Mesodermal cell (in vitro differentiated cells): ENCODE measurements at regions not wholly inside any gene's neighbourhood (a gene's known extent, or its start where the extent isn't known, plus 50 kb on each side); places are given as distances from the start of the nearest gene placed in this dataset.
A peak's percentile ranks its signal among the peaks of the same experiment; 100 is the strongest.

Experiments used
- H3K27ac ChIP-seq: 2 replicates; pipeline ENCODE4 v1.7.0; 2013; ENCODE audit warnings: mild to moderate bottlenecking, low read depth, low read length, moderate library complexity; ENCODE audit not compliant: severe bottlenecking
- H3K36me3 ChIP-seq: 2 replicates; pipeline ENCODE4 v1.7.1; 2013; ENCODE audit warnings: mild to moderate bottlenecking, low read length, moderate library complexity; ENCODE audit not compliant: control insufficient read depth, insufficient read depth
- H3K4me1 ChIP-seq: one replicate; pipeline ENCODE4 v1.7.1; 2013; ENCODE audit warnings: mild to moderate bottlenecking, low read length; ENCODE audit not compliant: insufficient read depth, control insufficient read depth, poor library complexity, severe bottlenecking
- H3K4me3 ChIP-seq: 2 replicates; pipeline ENCODE4 v1.7.0; 2013; ENCODE audit warnings: low read length, control low read depth, mild to moderate bottlenecking; ENCODE audit not compliant: insufficient read depth, poor library complexity, severe bottlenecking; ENCODE audit errors: extremely low read depth
- H3K9me3 ChIP-seq: 2 replicates; pipeline ENCODE4 v1.7.1; 2013; ENCODE audit warnings: mild to moderate bottlenecking, low read length, moderate library complexity; ENCODE audit not compliant: control insufficient read depth
- WGBS, 2 experiments: methylation state at CpG; one replicate each; pipeline ENCODE4 v1.1.5; 2013; ENCODE audit warnings: missing lambda C conversion rate in 2 of 2; ENCODE audit not compliant: insufficient coverage in 2 of 2; 5-methylcytosine and 5-hydroxymethylcytosine counted together

DNA sequence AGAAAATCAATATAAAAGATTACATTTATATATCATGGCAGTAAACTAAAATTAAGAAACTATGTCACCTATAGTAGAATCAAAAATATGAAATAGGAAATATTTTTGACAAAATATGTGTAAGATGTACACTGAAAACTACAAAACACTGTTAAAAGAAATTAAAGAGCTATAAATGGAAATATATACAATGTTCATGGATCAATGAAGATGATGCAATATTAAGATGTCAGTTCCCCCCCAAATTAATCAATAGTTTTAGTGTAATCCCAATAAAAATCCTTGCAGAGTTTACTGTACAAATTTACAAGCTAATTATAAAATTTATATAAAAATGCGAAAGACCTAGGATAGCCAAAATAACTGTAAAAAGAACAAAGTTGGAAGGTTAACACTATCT, 173.0 kb upstream of the ADRA1B start:
- H3K27ac ChIP-seq: no peak overlapping the region
- no peaks in the 10 kb centered on the region for H3K36me3 ChIP-seq
- no peaks in the 10 kb centered on the region for H3K4me1 ChIP-seq
- H3K9me3 ChIP-seq: no peaks in the 10 kb centered on the region
- no CpG with 5 or more reads among the region's 1 CpG for WGBS, 2 experiments
- H3K4me3 ChIP-seq: no peak overlapping the region

DNA sequence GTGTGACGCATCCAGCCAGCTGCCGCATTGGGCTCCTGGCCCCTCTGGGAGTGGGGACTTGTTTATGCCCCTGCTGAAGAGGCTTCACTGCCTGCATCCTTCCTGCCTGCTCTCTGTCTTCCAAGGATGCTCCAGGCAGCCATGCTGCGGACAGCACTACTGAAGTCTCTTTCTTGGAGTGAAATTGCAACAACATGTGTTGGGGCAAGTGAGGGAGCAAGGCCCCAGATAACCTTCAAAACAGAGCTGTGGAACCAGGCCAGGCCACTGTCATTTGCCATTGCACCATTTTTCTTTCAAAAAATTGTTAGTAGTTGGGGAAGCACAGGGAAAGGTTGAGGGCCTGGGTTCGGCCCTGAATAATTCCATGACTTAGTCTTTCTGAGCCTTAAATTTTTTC, 169.6 kb upstream of the ADRA1B start:
- no peaks in the 10 kb centered on the region for H3K36me3 ChIP-seq
- no peak overlapping the region for H3K4me3 ChIP-seq
- H3K4me1 ChIP-seq: no peaks in the 10 kb centered on the region
- no peak overlapping the region for H3K27ac ChIP-seq
- WGBS, 2 experiments: 92 to 97% methylated on average over 2 to 4 of the region's 4 CpGs
- no peaks in the 10 kb centered on the region for H3K9me3 ChIP-seq

DNA sequence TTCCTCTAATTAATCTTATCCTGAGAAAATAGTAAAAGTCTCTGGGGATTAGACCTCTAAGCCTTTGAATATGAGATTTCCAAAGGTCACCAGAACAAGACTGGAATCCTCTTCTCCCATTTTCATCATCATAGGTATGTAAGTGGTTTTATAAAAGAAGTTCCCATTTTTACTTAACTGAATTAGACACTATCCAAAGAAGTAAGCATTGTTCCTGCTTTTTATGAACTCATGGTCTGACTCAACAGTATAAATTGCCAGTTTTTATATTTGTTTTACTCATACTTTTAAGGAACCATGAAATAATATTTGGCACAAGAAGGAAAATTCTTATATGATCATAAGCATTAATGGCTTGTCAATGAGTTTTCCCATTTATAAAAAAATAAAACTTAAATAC, 167.1 kb upstream of the ADRA1B start:
- H3K27ac ChIP-seq: no peak overlapping the region
- H3K4me3 ChIP-seq: no peak overlapping the region
- H3K4me1 ChIP-seq: no peaks in the 10 kb centered on the region
- no peaks in the 10 kb centered on the region for H3K9me3 ChIP-seq
- no peaks in the 10 kb centered on the region for H3K36me3 ChIP-seq

DNA sequence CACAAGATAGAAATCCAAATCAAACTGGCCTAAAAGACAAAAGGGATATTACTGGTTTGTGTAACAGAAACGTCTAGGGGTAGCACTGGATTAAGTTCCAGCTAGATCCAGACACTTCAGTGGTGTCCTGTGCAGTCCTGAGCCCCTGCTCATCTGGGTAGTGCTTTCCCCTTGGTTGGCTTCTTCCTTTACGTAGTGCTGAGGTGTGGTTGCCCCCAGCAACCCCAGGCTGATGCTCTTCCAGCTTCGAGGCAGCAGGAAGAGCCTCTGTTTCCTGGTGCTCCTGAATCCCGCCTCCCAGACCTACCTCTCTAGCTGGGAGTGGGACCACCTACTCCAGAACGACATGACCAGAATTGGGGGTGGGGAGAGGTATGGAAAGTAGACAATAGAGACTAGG, 166.1 kb upstream of the ADRA1B start:
- Histone ChIP-seq H3K9me3 (no peaks in the 10 kb centered on the region), H3K27ac (no peak overlapping the region), H3K4me3 (no peak overlapping the region), H3K36me3 (no peaks in the 10 kb centered on the region), H3K4me1 (no peaks in the 10 kb centered on the region)
- WGBS, 2 experiments: 60 to 77% methylated on average over 1 to 2 of the region's 5 CpGs

DNA sequence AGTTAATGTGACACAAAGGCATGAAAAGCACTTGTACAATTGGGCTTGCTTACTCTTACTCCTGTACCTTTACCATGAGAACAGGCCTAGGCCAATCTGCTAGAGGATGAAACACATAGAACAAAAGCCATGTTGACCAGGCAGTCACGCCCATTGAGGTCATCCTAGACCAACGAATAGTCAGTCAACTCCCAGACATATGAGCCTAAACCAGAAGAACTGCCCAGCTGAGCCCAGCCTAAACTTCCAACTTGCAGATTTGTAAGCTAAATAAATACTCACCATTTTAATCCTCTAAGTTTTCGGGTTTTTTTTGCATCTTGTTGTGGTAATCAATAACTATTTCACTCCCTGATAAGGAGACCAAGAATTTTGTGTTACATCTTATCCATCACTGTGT, 164.8 kb upstream of the ADRA1B start:
- Histone ChIP-seq H3K9me3 (no peaks in the 10 kb centered on the region), H3K27ac (no peak overlapping the region), H3K4me1 (no peaks in the 10 kb centered on the region), H3K4me3 (no peak overlapping the region), H3K36me3 (no peaks in the 10 kb centered on the region)
- WGBS, 2 experiments: 73 to 78% methylated on average over 2 of the region's 3 CpGs

DNA sequence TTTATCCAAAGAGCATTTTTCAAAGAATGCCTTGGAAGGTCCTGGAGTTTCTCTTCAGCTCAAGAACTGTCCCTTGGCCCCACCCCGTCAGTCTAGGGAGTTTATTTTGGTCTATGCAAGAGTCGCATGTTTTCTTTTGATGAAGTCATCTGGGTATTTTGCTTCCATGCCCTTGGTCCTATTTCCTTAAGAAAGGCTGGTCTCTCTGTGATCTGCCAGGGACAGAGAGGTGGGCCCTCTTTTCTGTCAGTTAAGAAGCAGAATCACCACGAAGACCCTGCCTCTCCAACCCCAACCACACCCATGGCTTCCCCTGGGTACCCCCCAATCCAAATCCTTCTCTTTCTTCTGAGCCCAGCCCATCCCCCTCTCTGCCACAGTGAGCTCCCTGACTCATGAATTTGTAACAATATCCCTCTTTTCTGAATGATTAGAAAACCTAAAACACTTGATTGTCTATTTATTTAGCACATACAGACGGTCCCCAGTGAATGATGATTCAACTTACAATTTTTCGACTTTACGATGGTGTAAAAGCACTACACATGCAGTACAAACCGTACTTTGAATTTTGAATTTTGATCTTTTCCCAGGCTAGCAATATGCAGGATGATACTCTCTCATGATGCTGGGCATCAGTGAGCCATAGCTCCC, 163.5 kb upstream of the ADRA1B start:
- Histone ChIP-seq H3K9me3 (no peaks in the 10 kb centered on the region), H3K4me3 (no peak overlapping the region), H3K36me3 (no peaks in the 10 kb centered on the region), H3K4me1 (no peaks in the 10 kb centered on the region), H3K27ac (no peak overlapping the region)
- WGBS, 2 experiments: 81 to 90% methylated on average over 6 of the region's 7 CpGs

DNA sequence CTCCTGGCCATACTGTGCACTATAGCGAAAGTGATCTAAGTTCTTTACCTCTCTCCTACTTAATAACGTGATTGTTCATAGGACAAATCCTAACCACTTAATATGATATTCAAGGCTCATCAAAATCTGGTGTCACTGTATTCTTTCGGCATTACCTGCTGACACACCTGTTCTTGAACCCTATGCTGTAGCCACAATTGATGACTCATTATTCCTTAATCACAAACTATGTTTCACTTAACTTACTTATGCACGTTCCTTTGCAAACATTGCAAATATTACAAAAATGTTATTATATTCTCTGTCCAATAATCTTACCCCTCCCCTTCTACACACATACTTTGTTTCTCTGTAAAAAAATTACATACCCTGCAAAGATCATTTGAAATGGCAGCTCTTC, 158.1 kb upstream of the ADRA1B start:
- 82 to 92% methylated on average over 3 to 4 of the region's 4 CpGs for WGBS, 2 experiments

DNA sequence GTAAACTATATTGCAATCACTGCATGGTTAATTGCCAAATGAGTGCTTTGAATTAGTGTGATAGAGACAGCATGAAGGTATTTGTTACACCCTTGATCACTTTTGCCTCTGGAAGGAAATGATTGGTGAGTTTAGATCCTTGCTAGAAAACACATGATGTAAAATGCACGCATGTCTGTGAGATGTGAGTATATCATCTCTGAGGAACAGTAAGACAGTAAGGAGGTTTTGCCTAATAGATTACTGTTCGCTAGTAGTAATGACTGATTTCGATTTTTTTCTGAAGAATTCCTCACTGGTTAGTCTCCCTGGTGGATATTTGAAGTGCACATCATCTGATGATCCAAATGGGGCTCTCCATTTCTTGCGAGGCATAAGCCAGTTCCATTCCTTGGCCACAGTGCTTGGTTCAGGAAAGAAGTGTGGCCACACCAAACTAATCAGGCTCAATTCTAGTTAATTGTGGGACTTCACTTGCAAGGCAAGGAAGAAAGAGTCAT, 156.4 kb upstream of the ADRA1B start:
- 81 to 84% methylated on average over 3 of the region's 4 CpGs for WGBS, 2 experiments
- Histone ChIP-seq H3K9me3 (no peaks in the 10 kb centered on the region), H3K27ac (no peak overlapping the region), H3K4me3 (no peak overlapping the region), H3K4me1 (peaks cover 11% of the 10 kb centered on the region), H3K36me3 (no peaks in the 10 kb centered on the region)

More for the DNA sequence above, 158.1 kb upstream of the ADRA1B start:
- Histone ChIP-seq H3K4me3 (no peak overlapping the region), H3K36me3 (no peaks in the 10 kb centered on the region), H3K9me3 (no peaks in the 10 kb centered on the region), H3K4me1 (no peaks in the 10 kb centered on the region), H3K27ac (no peak overlapping the region)

DNA sequence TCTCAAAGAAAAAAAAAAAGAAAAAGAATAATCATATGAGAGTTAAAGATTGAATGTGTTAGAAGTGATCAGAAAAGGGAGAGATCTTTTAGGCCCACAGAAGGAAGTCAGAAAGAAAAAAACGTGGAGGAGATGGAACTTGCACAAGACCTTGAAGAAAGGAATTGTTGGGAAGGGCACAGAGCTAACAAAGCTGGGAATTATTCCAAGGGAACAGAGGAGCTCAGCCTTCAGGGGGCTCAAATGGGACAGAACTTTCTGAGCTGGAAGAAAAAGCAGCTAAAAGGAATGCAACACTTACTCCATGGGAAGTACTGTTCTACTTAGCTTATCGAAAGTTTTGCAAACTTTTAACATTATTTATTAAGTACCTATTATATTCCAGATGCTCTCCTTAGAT, 153.4 kb upstream of the ADRA1B start:
- H3K4me3 ChIP-seq: no peak overlapping the region
- H3K36me3 ChIP-seq: no peaks in the 10 kb centered on the region
- H3K27ac ChIP-seq: no peak overlapping the region
- H3K4me1 ChIP-seq: peaks cover 18% of the 10 kb centered on the region
- H3K9me3 ChIP-seq: no peaks in the 10 kb centered on the region
- WGBS, 2 experiments: 88 to 92% methylated on average over 1 to 2 of the region's 2 CpGs

DNA sequence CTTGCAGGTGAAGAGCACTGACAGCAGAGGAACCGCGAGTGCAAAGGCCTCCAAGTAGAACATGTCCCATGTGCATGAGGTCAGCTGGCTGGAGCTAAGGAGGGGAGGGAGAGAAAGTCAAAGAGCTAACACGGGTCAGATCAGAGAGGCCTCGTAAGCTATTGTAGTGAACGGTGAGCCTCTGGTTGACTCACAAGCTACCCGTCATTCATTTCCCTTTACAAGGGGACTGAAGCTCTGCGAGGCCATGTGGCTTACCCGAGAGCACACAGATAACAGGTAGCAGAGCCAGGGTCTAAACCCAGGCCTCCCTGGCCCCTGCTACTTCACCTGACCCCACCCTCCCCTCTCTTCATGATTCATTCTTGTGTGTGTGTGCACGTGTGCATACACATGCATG, 152.7 kb upstream of the ADRA1B start:
- Histone ChIP-seq H3K36me3 (no peaks in the 10 kb centered on the region), H3K4me1 (peaks cover 21% of the 10 kb centered on the region), H3K27ac (peak overlapping the region; percentile 77), H3K9me3 (no peaks in the 10 kb centered on the region), H3K4me3 (no peak overlapping the region)
- 79 to 83% methylated on average over 8 of the region's 9 CpGs for WGBS, 2 experiments

DNA sequence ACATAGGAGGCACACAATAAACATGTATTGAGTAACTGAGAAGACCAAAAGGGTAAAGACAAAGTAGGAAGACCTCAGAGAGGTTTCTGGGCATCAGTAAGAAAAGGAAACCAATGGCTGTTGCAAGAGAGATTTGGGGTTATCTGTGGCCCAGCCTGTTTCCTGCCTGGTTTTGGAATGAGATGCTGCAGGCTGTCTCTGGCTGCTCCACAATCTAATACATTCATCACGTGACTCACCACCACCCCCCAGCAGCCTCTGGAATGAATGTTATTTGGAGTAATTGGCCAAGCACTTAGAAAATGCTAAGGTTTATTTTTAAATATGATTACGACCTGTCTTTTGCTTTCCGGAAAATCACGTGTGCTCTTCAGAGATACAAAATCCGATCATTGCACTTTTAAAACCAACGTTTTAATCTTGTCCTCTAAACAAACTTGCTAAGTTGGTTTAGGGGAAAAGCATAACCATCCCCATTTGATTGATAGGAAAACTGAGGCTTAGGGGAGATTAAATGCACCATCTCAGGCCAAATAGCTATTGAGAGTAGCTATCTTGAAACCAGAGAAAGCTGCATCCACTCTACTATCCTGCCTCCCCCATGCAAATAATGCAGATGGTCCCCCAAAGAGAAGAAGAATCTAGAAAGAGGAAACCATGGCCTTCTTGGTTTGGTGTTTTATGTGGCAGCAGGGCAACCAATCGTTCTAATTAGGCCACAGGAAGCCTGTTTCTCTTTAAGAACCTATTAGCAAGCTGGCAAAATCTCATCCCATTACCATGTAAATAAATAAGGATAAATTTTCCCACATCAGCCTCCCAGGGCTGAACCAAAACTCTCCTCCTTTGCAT, 151.8 kb upstream of the ADRA1B start:
- H3K4me1 ChIP-seq: peaks cover 26% of the 10 kb centered on the region
- 93% methylated on average over 3 of the region's 7 CpGs; no CpG with 5 or more reads in 1 of the 2 experiments for WGBS, 2 experiments
- no peaks in the 10 kb centered on the region for H3K36me3 ChIP-seq
- no peak overlapping the region for H3K4me3 ChIP-seq
- no peaks in the 10 kb centered on the region for H3K9me3 ChIP-seq
- peak overlapping the region; percentile 77 for H3K27ac ChIP-seq
